Gastroesophageal sphincter (tissue), 3 donors: ENCODE measurements at regions not wholly inside any gene's neighbourhood (a gene's known extent, or its start where the extent isn't known, plus 50 kb on each side); places are given as distances from the start of the nearest gene placed in this dataset.

ENCODE experiments used
- EP300 ChIP-seq: sonication (generic); formaldehyde crosslinking; IDR thresholded peaks from one replicate; pipeline ENCODE4 v1.6.1; 2017; ENCODE audit warnings: antibody characterized with exemption, mild to moderate bottlenecking
- POLR2A ChIP-seq, 2 donors: fragments of 450-650 bp; IDR thresholded peaks; one replicate each; pipeline ENCODE4 v1.6.1; 2017; ENCODE audit warnings: antibody characterized with exemption in 2 of 2, mild to moderate bottlenecking in 2 of 2, moderate library complexity in 1 of 2
- POLR2AphosphoS5 ChIP-seq: sonication (generic); formaldehyde crosslinking; IDR thresholded peaks from one replicate; pipeline ENCODE4 v1.6.1; 2017; ENCODE audit warnings: antibody characterized with exemption
- TF ChIP-seq, protein P1 (sequence below), 4 experiments: fragments of 200-600 bp in 2 of 4; fragments of 450-650 bp in 2 of 4; sonication (generic) in 1 of 4; IDR thresholded peaks; one replicate each; pipeline ENCODE4 v1.5.1; 2017 to 2019; ENCODE audit warnings: antibody characterized with exemption in 4 of 4, mild to moderate bottlenecking in 2 of 4, moderate library complexity in 2 of 4

- TF ChIP-seq POLR2A (IDR thresholded peaks at IDR 0.05) (no peak), POLR2AphosphoS5 (no peak), EP300 (no peak)
- TF ChIP-seq, protein P1, sequence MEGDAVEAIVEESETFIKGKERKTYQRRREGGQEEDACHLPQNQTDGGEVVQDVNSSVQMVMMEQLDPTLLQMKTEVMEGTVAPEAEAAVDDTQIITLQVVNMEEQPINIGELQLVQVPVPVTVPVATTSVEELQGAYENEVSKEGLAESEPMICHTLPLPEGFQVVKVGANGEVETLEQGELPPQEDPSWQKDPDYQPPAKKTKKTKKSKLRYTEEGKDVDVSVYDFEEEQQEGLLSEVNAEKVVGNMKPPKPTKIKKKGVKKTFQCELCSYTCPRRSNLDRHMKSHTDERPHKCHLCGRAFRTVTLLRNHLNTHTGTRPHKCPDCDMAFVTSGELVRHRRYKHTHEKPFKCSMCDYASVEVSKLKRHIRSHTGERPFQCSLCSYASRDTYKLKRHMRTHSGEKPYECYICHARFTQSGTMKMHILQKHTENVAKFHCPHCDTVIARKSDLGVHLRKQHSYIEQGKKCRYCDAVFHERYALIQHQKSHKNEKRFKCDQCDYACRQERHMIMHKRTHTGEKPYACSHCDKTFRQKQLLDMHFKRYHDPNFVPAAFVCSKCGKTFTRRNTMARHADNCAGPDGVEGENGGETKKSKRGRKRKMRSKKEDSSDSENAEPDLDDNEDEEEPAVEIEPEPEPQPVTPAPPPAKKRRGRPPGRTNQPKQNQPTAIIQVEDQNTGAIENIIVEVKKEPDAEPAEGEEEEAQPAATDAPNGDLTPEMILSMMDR (IDR thresholded peaks at IDR 0.05) = no peak
These were observed 118.9 kb upstream of the SSTR4 start for GRCh38 chr20:22916021-22916842.
